Left kidney (tissue), 1 donor: ENCODE measurements at regions not wholly inside any gene's neighbourhood (a gene's known extent, or its start where the extent isn't known, plus 50 kb on each side); places are given as distances from the start of the nearest gene placed in this dataset.
"Not testable (repeated sequence)": the region's sequence is repeated elsewhere in the genome, so short reads cannot be mapped to it uniquely, and the experiment has no call there.

Experiments
- DNase-seq: peaks from one replicate; pipeline ENCODE4 v3.0.0-alpha.2; 2013

- no peak for DNase-seq
Measured at GRCh38 chr7:19533266-19533665, 175.6 kb downstream of the POLR1F start.

- DNase-seq, result no peak
Measured at GRCh38 chr7:19530852-19531251, 178.0 kb downstream of the POLR1F start.

DNA sequence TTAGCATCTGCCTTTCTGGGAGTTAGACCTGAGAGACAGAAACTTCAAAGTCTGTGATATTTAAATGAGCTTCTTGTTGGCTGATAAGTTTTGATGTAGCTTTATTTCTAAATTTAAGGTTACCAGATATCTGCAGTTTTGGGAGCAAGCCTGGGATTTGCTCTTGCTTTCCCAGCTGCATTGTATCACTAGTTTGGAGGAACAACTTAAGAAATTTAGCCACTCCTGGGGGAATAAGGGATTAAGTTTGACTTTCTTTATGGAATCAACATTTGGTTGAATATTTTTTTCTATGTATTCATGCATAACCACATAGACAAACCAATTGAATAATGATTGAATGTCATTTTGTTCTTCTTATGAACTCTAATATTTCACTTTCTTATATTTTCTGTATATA lies 178.6 kb downstream of the POLR1F start:
- DNase-seq, result peak; percentile 11

GRCh38 chr7:19526639-19527038 lies 182.2 kb downstream of the POLR1F start:
- no peak for DNase-seq

DNA sequence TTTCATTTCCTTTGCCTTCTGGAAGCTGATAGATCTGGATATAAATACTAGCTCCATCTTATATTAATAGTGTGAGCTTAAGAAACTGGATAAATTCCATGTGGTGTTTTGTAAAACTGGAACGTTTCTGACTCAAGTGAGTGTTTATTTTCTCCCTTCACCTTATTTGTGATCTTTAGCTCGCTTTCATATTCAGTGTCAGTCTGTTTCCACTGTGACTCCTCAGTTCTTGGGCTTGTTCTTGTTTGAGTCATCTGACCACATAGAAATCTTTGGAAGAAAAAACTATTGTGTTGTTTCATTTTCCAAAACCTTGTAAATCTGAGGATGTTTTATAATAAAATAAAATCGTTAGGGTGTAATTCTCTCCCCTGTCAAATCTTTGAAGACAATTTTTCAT lies 186.4 kb downstream of the POLR1F start:
- no peak for DNase-seq

- no peak for DNase-seq
Measured at GRCh38 chr7:19520392-19520791, 188.4 kb downstream of the POLR1F start.

GRCh38 chr7:19519443-19520021 lies 189.3 kb downstream of the POLR1F start:
- no peak for DNase-seq

DNA sequence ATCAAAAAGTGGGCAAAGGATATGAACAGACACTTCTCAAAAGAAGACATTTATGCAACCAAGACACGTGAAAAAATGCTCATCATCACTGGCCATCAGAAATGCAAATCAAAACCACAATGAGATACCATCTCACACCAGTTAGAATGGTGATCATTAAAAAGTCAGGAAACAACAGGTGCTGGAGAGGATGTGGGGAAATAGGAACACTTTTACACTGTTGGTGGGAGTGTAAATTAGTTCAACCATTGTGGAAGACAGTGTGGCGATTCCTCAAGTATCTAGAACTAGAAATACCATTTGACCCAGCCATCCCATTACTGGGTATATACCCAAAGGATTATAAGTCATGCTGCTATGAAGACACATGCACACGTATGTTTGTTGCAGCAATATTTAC lies 191.3 kb downstream of the POLR1F start:
- not testable (repeated sequence) for DNase-seq

DNA sequence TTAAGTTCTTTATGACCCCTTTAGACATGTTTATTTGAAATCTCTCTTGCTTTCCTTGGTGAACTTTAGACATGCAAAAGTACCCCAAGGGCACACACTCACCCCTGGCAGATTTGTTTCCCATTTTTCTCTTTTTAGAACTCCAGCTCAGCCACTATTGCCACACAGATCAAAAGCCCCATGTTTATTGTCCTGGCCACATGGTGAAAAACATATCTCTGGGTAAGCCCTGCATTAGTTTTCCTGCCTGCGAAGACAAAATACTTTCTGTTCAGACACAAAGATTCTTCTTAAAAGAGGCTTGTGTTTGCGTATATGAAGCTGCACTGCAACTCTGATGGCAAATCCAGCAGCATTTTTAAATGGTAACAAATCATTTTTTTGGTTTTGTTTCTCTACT lies 200.0 kb downstream of the POLR1F start:
- DNase-seq, result no peak

DNA sequence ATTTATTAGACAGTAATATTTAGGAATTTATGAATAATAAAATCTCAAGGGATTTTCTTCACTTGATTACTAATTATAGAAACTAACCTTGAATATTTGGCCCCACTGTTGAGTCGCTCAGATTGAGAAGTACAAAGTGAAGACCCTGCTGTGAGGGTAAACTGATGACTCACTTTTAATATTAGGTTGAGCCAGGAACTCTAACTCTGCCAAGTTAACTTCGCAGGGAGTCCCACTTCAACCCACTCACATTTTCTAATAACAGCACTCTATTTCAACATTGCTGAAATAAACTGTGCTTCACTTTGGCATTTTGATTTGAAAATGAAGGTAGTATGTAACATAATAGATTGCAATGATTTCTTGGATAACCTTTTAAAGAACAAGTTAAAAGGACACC lies 200.7 kb downstream of the POLR1F start:
- no peak for DNase-seq

GRCh38 chr7:19491821-19492452 lies 216.9 kb downstream of the POLR1F start:
- DNase-seq, result peak; percentile 24

GRCh38 chr7:19491371-19491770 lies 217.5 kb downstream of the POLR1F start:
- DNase-seq, result no peak

DNA sequence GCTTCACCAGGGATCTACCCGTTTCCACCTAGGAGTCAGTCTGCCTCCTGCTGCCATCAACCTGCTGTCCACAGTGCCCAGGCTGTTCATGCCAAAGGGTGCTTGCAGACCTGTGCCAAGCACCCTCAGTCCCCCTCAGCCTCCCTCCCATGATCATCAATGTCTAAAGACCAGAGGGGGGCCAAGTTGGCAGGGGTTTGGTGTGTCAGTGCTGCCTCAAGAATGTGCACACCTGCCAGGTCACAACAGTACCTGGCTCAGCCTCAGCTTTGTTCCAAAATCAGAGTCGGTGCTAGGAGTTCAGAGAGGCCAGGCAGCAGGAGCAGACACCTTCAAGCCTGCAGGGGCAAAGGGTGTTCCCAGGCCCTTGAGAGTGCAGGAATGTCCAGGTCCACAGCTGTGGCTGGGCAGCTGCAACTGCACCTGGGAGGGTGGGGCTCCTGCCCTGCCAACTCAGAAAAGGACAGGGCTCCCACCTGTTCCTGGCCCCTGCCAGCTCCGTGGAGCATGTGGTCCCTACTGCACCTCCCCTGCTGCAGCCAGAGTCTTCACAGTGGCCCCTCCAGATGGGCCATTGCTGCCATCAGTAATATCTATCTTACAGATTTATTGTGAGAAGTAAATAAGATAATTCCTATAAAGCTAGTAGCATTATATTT lies 219.5 kb downstream of the POLR1F start:
- no peak for DNase-seq

DNA sequence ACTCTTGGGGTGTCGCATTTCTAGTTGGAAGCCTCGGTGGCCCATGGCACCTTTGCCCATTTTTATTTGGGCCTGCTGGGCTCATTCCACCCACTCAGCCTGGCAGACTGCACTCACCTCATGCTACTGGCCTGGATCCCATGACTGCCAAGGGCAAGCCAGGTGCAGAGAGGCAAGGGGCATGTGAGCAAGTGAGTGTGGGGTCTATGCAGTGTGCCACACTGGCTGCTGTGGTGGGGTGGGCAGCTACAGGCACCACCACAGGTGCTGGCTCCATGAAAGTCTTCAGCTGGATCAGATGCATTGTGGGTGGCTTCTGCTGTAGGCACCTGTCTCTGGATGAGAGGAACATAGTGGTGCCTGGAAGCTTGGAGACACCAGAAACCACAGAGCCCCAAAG lies 220.8 kb downstream of the POLR1F start:
- no peak for DNase-seq

- no peak for DNase-seq
Measured at GRCh38 chr7:19482628-19483027, 226.2 kb downstream of the POLR1F start.

- DNase-seq, result no peak
Measured at GRCh38 chr7:19480383-19480782, 228.5 kb downstream of the POLR1F start.

GRCh38 chr7:19470031-19470430 lies 238.8 kb downstream of the POLR1F start:
- DNase-seq, result no peak

GRCh38 chr7:19465861-19466260 lies 243.0 kb downstream of the POLR1F start:
- no peak for DNase-seq

DNA sequence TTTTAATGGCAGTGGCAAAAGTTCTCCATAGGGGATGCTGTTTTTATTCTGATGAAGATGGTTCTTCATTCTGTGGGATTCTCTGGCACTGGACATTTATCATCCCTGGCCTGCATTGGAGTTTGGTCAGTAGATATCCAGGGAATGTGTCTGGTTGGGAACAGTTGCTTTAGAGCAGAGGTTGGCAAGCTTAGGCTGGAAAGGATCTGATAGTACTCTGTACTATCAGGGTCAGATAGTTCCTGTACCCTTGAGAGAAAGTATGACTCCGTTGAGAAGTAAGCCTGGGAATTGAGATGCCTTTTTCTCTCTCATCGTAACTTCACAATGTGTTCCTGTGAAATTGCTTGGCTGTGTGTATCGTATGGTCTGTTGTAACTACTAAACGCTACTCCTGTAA lies 244.1 kb downstream of the POLR1F start:
- no peak for DNase-seq

- no peak for DNase-seq
Measured at GRCh38 chr7:19464241-19464640, 244.6 kb downstream of the POLR1F start.

- DNase-seq, result no peak
Measured at GRCh38 chr7:19463581-19463980, 245.3 kb downstream of the POLR1F start.

DNA sequence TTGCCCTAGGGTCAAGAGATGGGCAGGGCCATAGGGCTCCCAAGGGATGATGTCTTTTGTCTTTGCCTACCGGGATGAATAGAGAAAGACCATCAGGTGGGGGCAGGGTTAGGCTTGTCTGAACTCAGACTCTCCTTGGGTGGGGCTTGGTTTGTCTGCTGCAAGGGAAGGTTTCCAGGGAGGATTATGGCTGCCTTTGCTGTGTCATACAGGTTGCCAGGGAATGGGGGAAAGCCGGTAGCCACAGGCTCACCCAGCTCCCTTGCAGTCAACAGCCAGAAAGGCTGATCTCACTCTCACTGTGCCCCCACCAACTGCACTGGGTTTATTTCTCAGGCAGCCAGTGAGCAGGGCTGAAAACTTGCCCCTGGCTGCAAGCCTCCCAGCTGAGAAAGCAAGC lies 253.2 kb downstream of the POLR1F start:
- DNase-seq, result no peak

DNA sequence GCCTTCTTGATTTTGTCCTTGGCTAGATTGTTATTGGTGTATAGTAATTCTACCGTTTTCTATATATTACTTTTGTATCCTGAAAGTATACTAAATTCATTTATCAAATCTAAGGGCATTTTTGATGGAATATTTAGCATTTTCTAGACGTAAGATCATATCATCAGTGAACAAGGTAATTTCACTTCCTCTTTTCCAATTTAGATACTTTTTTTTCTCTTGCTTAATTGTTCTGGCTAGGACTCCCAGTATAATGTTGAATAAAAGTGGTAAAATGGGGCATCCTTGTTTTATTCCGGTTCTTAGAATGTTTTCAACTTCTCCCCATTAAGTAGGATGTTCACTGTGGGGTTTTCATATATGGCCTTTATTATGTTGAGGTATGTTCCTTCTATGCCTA lies 260.7 kb downstream of the POLR1F start:
- no peak for DNase-seq
